CD4-positive, alpha-beta T cell treated with Interferon gamma for 1 hour (primary cell): ENCODE measurements at regions not wholly inside any gene's neighbourhood (a gene's known extent, or its start where the extent isn't known, plus 50 kb on each side); places are given as distances from the start of the nearest gene placed in this dataset.

Experiments
- DNase-seq: peaks from one replicate; pipeline ENCODE4 v3.0.0-alpha.2; 2020

DNA sequence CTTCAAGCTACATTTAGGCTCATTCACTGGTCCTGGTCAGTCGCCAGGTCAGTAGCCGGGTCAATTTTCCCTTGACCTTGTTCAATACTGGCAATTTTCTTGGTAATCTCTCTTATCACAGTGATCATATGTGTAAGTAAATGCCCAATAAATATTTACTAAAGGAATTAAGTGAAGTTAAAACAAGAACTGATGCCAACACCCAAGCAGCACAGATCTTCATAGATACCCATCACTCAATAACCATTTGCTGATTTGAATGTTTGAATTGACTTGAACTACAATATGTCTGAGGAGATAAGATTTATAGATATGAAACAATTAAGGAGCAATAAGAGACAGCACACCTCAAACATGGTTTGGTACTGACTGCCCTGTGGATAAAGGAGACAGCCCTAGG, 100.8 kb upstream of the PREP start:
- DNase-seq = no peak

DNA sequence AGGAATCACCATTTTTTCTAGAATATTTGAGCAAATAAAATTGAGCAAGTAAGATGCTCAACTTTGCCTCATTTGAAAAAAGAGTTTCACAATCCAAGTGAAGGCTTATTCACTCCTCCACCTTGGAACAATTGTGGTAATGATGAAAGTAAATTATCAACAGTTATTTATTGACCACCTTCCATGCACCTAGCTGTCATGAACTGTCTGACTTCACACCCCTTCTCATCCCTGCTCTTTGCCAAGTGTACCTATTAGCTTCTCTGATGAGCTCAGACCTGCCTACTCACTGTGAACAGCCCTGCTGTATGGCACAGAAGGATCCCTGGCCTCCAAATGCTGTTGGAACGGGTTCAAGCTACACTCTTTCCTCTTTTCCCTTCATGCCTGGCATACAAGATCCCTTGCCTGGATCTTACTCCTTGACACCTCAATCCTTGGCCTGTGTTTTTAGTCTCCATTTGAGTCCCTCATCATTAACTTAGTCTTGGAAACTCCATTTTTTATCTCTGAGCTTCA, 99.0 kb upstream of the PREP start:
- DNase-seq = no peak

DNA sequence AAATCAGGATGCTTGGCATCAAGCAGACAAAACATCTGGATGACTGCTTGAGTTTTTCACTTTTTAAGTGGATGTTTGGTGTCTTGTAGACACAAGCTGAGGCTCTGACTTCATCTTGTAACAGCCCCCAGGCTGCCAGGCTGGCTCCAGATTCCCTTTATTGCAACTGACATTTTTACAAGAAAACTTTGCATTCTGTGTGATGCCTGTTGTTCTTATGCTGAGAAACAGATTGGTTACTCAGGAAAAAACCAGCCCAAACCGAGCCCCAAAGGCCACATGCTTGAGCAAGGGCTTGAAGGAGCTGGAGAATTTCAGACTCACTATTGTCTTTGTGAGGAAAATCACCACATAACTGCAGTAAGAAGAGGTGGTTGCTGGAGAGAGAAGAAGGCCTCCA, 98.4 kb upstream of the PREP start:
- DNase-seq = no peak

DNA sequence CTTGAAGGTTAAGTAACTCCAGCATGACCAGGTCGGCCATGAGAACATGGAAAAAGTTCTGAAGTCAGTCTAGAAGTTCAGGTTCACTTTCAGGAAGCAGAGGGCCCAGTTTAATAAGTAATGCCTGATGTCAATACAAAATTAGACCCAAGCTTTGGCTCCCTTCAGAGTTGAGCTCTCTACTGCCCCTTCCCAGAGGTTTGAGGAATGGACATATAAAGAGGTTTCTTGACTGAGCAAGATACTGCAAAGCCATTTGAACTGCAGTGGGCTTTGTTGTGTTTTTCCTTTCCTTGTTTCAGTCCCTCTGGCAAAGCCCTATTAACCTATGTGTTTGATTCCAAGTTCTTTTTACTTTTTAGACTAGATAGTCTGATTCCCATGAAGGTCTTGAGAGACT, 97.8 kb upstream of the PREP start:
- no peak for DNase-seq

GRCh38 chr6:105499931-105500330, 97.0 kb upstream of the PREP start:
- DNase-seq = no peak

DNA sequence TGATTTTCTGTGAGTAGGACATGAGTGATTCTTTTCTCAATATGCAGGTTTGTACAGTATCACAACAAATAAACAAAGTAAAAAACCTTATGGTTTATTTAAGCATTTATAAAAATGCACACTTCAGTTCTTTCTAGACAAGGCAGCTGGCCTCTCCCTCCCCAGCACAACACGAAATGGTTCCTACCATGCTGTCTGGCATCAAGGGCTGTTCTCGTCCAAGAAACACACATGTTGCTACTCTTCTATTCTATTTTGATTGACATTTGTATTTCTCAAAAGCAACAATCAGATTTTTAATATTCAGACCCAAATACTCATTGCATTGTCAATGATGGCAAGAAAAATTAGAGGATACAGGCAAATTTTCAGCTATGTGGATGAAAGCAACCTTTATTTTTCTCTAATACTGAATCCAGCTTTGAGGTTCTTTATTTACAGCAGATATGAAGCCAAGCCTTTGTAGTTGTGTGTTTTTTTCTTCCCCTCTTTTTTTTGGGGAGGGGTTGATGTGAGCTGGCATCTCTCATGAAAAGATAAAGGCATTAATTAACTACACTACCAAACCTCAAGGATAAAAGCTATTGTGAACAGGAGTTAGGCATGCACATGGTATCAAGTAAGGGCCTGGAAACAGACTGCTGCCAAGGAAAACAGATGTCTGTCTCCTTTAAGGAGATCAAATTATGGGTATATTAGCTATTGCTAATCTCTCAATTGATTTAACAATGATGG, 96.4 kb upstream of the PREP start:
- DNase-seq = no peak

GRCh38 chr6:105497549-105497948, 94.7 kb upstream of the PREP start:
- no peak for DNase-seq

GRCh38 chr6:105495515-105495914, 92.6 kb upstream of the PREP start:
- no peak for DNase-seq

GRCh38 chr6:105494688-105495087, 91.8 kb upstream of the PREP start:
- no peak for DNase-seq

DNA sequence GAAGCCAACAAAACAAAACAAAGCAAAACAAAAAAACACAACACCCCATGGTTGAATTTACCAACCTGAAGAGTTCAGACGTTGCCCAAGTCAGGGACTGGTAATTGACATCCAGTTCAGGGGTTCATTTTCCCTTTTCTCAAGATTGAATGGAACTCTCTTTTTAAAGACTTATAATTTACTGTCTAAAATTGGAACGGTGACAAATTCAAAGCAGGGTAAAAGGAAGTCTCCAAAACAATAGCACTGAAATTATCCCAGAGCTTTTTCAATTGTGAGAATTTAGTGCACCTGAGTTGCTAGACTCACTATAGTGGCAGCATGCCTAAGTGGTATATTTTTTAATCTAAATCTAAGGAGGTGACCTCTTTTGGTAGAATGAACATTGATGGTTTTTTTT, 90.9 kb upstream of the PREP start:
- no peak for DNase-seq

DNA sequence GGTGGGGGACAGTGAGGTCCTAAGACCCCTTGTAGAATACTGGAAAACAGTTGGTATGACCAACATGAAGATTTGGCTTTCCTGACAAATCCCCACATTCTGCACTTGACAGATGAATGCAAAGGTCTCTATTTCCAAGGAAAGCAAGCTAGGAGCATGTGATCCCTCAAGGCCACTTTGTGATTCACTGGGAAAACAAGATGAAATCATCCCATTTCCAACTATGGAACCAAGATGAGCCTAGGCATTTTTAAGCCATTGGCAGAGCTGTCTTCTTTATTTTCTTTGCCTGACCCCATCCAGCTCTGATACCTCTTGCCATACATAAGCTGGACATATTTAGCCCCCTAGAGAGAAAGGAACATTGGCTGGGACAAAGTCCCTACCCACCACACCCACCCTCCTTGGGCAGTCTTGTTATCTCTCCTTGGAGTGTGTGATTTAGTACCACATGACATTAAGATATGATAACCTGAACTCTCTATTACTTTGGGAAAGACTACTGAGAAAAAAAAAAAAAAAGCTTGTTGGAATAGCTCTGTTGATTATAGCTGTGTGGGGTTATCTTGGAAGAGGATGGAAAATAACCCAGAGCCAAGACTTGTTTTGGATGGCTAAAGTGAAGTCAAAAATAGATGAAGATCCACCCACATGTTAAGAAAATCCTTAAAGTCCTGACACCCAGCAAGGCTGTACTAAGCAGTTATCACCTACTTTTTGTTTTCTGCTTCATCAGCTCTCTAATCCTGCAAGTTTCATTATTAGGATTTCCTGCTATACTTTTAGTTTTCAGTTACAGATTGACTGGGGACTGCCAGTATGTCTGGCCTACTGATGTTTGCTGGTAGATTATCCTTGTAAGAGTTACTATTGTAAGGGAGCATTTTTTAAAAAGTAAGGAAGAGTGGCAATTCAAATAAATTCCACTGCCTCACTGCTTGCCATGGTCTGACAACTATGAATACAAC, 90.1 kb upstream of the PREP start:
- no peak for DNase-seq

DNA sequence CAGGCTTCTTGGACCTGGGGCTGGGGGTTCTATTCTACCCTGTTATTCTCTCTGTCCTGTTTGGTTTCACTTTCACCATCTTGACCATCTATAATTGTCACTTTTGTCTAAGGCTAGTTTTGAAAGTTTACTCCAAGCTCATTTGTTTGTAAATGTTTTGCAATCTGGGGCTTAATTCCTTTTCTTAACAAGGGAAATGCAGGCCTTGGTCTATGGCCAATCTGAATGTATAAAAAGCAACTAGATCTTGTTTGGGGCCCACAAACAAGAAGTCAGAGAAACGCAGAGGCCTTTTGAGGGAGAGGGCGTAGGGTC, 86.3 kb upstream of the PREP start:
- DNase-seq = no peak

- no peak for DNase-seq
These were observed 85.8 kb upstream of the PREP start for GRCh38 chr6:105488516-105489215.

DNA sequence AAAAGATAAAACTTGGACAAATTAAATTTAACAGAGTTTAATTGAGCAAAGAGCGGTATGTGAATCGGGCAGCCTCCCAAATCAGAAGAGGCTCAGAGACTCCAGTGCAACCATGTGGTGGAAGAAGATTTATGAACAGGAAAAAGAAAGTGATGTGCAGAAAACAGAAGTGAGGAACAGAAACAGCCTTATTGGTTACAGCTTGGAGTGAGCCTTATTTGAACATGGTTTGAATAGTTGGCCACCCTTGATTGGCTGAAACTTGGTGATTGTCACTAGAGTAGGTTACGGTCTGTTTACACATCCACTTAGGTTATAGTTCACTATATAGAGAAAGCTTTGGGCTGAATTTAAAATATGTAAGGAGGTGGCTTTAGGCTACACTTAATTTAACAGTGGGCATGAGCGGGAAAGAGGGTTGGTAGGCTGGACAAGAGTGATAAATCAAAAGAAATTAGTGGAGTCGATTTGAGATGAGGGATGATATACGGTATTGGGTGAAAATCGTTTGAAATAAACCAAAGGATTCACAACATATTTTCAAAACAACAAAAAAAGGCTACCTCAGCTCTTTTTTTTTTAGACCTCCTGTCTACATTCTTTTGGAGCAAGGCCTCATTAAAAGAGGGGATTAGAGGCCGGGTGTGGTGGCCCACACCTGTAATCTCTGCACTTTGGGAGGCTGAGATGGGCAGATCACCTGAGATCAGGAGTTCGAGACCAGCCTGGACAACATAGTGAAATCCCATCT, 84.3 kb upstream of the PREP start:
- DNase-seq = no peak

DNA sequence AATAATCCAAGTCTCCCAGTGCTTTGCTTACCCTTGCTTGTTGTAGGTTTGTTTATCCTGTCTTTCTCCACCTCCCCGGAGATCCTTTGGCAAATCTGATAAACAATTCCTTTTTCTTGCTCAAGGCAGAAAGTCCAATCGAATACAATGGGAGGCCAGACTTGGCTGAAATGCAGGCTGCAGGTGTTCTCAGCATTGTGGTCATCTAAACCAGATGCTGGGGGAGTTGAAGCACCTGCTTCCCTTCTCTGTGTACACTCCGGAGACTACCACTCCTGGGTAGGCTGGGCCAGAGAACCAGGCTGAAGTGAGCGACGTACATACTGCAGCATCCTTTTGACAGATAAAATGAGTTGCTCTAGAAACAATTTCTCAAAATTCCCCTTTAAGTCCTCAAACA, 82.6 kb upstream of the PREP start:
- no peak for DNase-seq

GRCh38 chr6:105484238-105485161, 81.6 kb upstream of the PREP start:
- no peak for DNase-seq

DNA sequence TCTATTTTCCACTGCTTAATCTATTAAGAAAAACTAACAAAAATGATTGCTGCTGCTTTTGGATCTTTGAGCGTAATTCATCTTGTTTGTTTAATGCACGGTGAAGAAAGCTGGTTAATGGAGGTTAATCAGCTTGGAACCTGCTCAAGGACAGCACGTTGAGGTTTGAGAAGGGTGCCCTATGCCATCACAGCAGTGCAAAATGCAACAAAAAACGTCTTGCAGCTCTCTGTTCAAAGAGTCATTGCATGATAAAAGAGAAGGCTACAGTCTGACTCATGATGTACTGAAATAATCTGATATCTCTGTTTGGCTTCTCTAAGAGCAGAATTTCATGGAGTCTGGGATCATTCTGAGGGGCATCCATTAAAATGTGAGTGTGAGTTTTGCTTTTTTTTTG, 80.6 kb upstream of the PREP start:
- DNase-seq = no peak

GRCh38 chr6:105482921-105483320, 80.0 kb upstream of the PREP start:
- no peak for DNase-seq

GRCh38 chr6:105482227-105482844, 79.5 kb upstream of the PREP start:
- DNase-seq = no peak

DNA sequence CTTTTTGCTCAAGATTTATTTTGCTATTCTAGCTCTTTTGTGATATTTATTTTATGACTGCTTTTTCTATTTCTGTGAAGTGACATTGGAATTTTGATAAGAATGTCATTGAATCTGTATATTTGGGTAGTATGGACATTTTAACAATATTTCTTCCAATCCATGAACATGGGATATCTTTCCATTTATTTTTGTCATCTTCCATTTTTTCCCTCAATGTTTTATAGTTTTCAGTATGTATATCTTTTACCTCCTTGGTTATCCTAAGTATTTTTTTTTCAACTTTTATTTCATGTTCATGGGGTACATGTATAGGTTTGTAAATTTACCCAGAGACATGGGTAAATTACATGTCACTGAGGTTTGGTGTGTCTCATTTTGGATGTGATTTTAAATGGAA, 74.1 kb upstream of the PREP start:
- DNase-seq = no peak

- no peak for DNase-seq
These were observed 71.4 kb upstream of the PREP start for GRCh38 chr6:105474234-105474633.
